Colon (tissue), 2 donors: ENCODE measurements at regions not wholly inside any gene's neighbourhood (a gene's known extent, or its start where the extent isn't known, plus 50 kb on each side); places are given as distances from the start of the nearest gene placed in this dataset.
A peak's percentile ranks its signal among the peaks of the same experiment; 100 is the strongest.

Source experiments
- FAIRE-seq: peaks from 2 replicates; lab custom pipeline; 2012; peaks lifted over from hg19 to GRCh38; lab: Jason Lieb, UNC
- donor health status: control.
- donor health status: control.

GRCh38 chr18:41353777-41354528 is 601.1 kb upstream of the PIK3C3 start:
- FAIRE-seq = no peak

GRCh38 chr18:41351430-41351829 is 603.6 kb upstream of the PIK3C3 start:
- FAIRE-seq = no peak

GRCh38 chr18:41347057-41347456 is 608.0 kb upstream of the PIK3C3 start:
- FAIRE-seq = no peak

- no peak for FAIRE-seq
Observed at GRCh38 chr18:41343808-41344207, 611.2 kb upstream of the PIK3C3 start.

- FAIRE-seq = no peak
Observed at GRCh38 chr18:41338341-41338740, 616.7 kb upstream of the PIK3C3 start.

GRCh38 chr18:41331661-41332060 is 623.4 kb upstream of the PIK3C3 start:
- peak; percentile 80 for FAIRE-seq

- no peak for FAIRE-seq
Observed at GRCh38 chr18:41326311-41326710, 628.7 kb upstream of the PIK3C3 start.

- no peak for FAIRE-seq
Observed at GRCh38 chr18:41324934-41325333, 630.1 kb upstream of the PIK3C3 start.

- FAIRE-seq = no peak
Observed at GRCh38 chr18:41324020-41324791, 630.8 kb upstream of the PIK3C3 start.

- no peak for FAIRE-seq
Observed at GRCh38 chr18:41323044-41323443, 632.0 kb upstream of the PIK3C3 start.

GRCh38 chr18:41320100-41320499 is 634.9 kb upstream of the PIK3C3 start:
- no peak for FAIRE-seq

- no peak for FAIRE-seq
Observed at GRCh38 chr18:41315134-41315533, 639.9 kb upstream of the PIK3C3 start.

- FAIRE-seq = no peak
Observed at GRCh38 chr18:41311571-41312547, 643.2 kb upstream of the PIK3C3 start.

- no peak for FAIRE-seq
Observed at GRCh38 chr18:41297740-41298139, 657.3 kb upstream of the PIK3C3 start.

GRCh38 chr18:41269294-41269693 is 685.7 kb upstream of the PIK3C3 start:
- FAIRE-seq = no peak

GRCh38 chr18:41268271-41268670 is 686.8 kb upstream of the PIK3C3 start:
- FAIRE-seq = no peak

GRCh38 chr18:41266616-41267015 is 688.4 kb upstream of the PIK3C3 start:
- FAIRE-seq = no peak

- no peak for FAIRE-seq
Observed at GRCh38 chr18:41266204-41266603, 688.8 kb upstream of the PIK3C3 start.

- no peak for FAIRE-seq
Observed at GRCh38 chr18:41265047-41265446, 690.0 kb upstream of the PIK3C3 start.

- no peak for FAIRE-seq
Observed at GRCh38 chr18:41263956-41264355, 691.1 kb upstream of the PIK3C3 start.

GRCh38 chr18:41262688-41263087 is 692.3 kb upstream of the PIK3C3 start:
- no peak for FAIRE-seq

- FAIRE-seq = no peak
Observed at GRCh38 chr18:41244591-41245037, 710.4 kb upstream of the PIK3C3 start.
